Nephron (organoid): ENCODE measurements at regions not wholly inside any gene's neighbourhood (a gene's known extent, or its start where the extent isn't known, plus 50 kb on each side); places are given as distances from the start of the nearest gene placed in this dataset.
A peak's percentile ranks its signal among the peaks of the same experiment; 100 is the strongest.

ENCODE experiments used
- H3K27ac Mint-ChIP-seq, 3 experiments: 2 replicates each; pipeline ENCODE4 v1.8.0; 2020; ENCODE audit warnings: mixed read lengths in 3 of 3, mild to moderate bottlenecking in 2 of 3, moderate library complexity in 1 of 3
- H3K27me3 Mint-ChIP-seq: 2 replicates; pipeline ENCODE4 v1.8.0; 2021; ENCODE audit warnings: low read depth, mild to moderate bottlenecking, moderate library complexity, mixed read lengths
- H3K36me3 Mint-ChIP-seq: 2 replicates; pipeline ENCODE4 v1.8.0; 2020; ENCODE audit warnings: low read depth, mixed read lengths
- H3K4me1 Mint-ChIP-seq: 2 replicates; pipeline ENCODE4 v1.8.0; 2020; ENCODE audit warnings: mixed read lengths
- H3K4me3 Mint-ChIP-seq, 3 experiments: 2 replicates each; pipeline ENCODE4 v1.8.0; 2020; ENCODE audit warnings: mild to moderate bottlenecking in 3 of 3, mixed read lengths in 3 of 3, moderate library complexity in 2 of 3
- H3K9me3 Mint-ChIP-seq: 2 replicates; pipeline ENCODE4 v1.8.0; 2020; ENCODE audit warnings: mixed read lengths
- TF ChIP-seq, protein P1 (sequence below), 3 experiments: fragments of 200-600 bp; sonication (generic); IDR thresholded peaks; one replicate each; pipeline ENCODE4 v1.5.0; 2021; ENCODE audit warnings: antibody characterized with exemption in 3 of 3; ENCODE audit not compliant: unreplicated experiment in 3 of 3

GRCh38 chr2:118654945-118655344, 192.5 kb downstream of the EN1 start:
- Mint-ChIP-seq H3K4me1 (peaks cover 3% of the 10 kb centered on the region), H3K27me3 (no peaks in the 10 kb centered on the region), H3K4me3 (no peak overlapping the region), H3K36me3 (no peaks in the 10 kb centered on the region), H3K9me3 (peaks cover 38% of the 10 kb centered on the region), H3K27ac (no peak overlapping the region)
- TF ChIP-seq, protein P1, sequence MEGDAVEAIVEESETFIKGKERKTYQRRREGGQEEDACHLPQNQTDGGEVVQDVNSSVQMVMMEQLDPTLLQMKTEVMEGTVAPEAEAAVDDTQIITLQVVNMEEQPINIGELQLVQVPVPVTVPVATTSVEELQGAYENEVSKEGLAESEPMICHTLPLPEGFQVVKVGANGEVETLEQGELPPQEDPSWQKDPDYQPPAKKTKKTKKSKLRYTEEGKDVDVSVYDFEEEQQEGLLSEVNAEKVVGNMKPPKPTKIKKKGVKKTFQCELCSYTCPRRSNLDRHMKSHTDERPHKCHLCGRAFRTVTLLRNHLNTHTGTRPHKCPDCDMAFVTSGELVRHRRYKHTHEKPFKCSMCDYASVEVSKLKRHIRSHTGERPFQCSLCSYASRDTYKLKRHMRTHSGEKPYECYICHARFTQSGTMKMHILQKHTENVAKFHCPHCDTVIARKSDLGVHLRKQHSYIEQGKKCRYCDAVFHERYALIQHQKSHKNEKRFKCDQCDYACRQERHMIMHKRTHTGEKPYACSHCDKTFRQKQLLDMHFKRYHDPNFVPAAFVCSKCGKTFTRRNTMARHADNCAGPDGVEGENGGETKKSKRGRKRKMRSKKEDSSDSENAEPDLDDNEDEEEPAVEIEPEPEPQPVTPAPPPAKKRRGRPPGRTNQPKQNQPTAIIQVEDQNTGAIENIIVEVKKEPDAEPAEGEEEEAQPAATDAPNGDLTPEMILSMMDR (IDR thresholded peaks at IDR 0.05; ENCODE audit: unreplicated experiment in 3 of 3), result no peak

DNA sequence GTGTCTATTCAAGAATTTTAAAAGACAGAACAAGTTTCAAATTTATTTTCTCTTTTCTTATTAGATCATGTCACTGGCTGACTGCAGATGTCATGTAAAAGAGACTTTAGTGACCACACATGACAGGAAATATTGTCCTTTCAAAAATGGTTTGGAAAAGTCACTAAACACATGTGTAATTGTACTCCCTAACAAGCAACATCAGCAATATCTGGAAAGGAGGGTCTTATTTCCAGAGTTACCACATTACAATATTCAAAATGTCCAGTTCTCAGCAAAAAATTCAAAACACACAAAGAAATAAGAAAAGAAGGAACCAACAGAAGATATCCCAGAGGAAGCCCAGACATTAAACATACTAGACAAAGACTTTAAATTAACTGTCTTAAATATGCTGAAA, 197.1 kb downstream of the EN1 start:
- no peak overlapping the region for H3K4me3 Mint-ChIP-seq
- no peaks in the 10 kb centered on the region for H3K36me3 Mint-ChIP-seq
- no peak overlapping the region for H3K27ac Mint-ChIP-seq
- no peaks in the 10 kb centered on the region for H3K27me3 Mint-ChIP-seq
- no peaks in the 10 kb centered on the region for H3K4me1 Mint-ChIP-seq
- H3K9me3 Mint-ChIP-seq, result peaks cover 32% of the 10 kb centered on the region
- TF ChIP-seq, protein P1 (IDR thresholded peaks at IDR 0.05; ENCODE audit: unreplicated experiment in 3 of 3), result no peak

DNA sequence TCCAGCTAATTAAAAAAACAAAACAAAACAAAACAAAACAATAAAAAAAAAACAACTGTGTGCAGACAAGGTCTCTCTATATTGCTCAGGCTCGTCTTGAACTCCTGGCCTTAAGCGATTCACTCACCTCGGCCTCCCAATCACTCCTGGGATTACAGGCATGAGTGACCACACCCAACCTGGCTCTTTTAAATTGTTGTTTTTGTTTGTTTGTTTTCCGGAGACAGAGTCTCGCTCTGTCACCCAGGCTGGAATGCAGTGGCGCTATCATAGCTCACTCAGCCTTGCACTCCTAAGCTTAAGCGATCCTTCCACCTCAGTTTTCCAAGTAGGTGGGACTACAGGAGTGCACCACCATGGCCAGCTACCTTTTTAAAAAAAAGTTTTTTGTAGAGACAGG, 201.6 kb downstream of the EN1 start:
- TF ChIP-seq, protein P1 (IDR thresholded peaks at IDR 0.05; ENCODE audit: unreplicated experiment in 3 of 3), result no peak
- Mint-ChIP-seq H3K27me3 (no peaks in the 10 kb centered on the region), H3K27ac (no peak overlapping the region)

DNA sequence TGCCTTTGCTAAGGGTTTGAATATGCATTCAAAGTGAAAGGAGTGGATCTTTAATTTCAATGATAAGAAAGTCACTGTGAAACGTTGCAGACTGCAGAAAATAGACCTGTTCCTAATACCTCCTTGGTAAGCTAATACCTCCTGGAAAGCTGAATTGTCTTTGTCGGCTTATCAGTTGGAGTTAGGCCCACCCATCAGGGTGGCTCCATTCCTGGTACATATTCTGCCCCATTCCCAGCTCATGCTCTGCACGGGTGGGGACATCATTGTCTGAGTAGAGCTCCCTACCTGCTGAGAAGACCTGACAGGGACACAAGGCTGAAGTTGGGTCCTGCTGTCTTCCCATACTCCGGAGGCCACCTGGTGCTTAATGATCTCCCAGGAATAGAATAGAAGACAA, 203.3 kb downstream of the EN1 start:
- Mint-ChIP-seq H3K4me1 (no peaks in the 10 kb centered on the region), H3K9me3 (no peaks in the 10 kb centered on the region), H3K36me3 (no peaks in the 10 kb centered on the region), H3K27ac (no peak overlapping the region), H3K27me3 (no peaks in the 10 kb centered on the region), H3K4me3 (no peak overlapping the region)
- TF ChIP-seq, protein P1 (IDR thresholded peaks at IDR 0.05; ENCODE audit: unreplicated experiment in 3 of 3), result no peak

More for the DNA sequence above, 201.6 kb downstream of the EN1 start:
- H3K4me3 Mint-ChIP-seq, result no peak overlapping the region
- no peaks in the 10 kb centered on the region for H3K4me1 Mint-ChIP-seq
- no peaks in the 10 kb centered on the region for H3K36me3 Mint-ChIP-seq
- H3K9me3 Mint-ChIP-seq, result peaks cover 10% of the 10 kb centered on the region

- no peaks in the 10 kb centered on the region for H3K36me3 Mint-ChIP-seq
- no peak overlapping the region for H3K27ac Mint-ChIP-seq
- H3K27me3 Mint-ChIP-seq, result no peaks in the 10 kb centered on the region
- no peaks in the 10 kb centered on the region for H3K4me1 Mint-ChIP-seq
- no peak overlapping the region for H3K4me3 Mint-ChIP-seq
- TF ChIP-seq, protein P1 (IDR thresholded peaks at IDR 0.05; ENCODE audit: unreplicated experiment in 3 of 3), result no peak
- peaks cover 4% of the 10 kb centered on the region for H3K9me3 Mint-ChIP-seq
Measured at GRCh38 chr2:118643294-118643693, 204.2 kb downstream of the EN1 start.

- H3K27me3 Mint-ChIP-seq, result no peaks in the 10 kb centered on the region
- TF ChIP-seq, protein P1 (IDR thresholded peaks at IDR 0.05; ENCODE audit: unreplicated experiment in 3 of 3), result no peak
- no peaks in the 10 kb centered on the region for H3K36me3 Mint-ChIP-seq
- H3K27ac Mint-ChIP-seq, result peak overlapping the region in 1 of 3 experiments; percentile 6
- H3K4me3 Mint-ChIP-seq, result no peak overlapping the region
- H3K4me1 Mint-ChIP-seq, result no peaks in the 10 kb centered on the region
- H3K9me3 Mint-ChIP-seq, result peaks cover 4% of the 10 kb centered on the region
Measured at GRCh38 chr2:118642501-118642900, 204.9 kb downstream of the EN1 start.
